ENCODE measurements at regions not wholly inside any gene's neighbourhood (a gene's known extent, or its start where the extent isn't known, plus 50 kb on each side); places are given as distances from the start of the nearest gene placed in this dataset.

DNA sequence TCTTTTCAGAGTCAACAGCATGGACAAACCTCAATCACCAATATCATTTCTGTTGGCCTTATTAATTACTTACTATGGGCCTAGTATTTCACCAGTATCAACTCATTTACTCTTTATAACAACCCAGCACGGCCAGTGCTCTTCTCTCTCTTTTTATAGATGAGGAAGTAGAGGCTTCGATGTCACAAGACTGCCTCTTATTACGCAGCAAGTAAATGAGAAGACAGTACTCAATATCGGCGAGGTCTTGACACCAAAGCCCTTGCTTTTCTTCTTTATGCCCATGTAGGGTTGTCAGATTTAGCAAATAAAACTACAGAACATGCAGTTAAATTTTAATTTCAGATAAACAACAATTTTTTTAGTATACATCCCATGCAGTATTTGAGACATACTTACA is 99.0 kb upstream of the KCNMB2 start:
- TF ChIP-seq, protein P1, sequence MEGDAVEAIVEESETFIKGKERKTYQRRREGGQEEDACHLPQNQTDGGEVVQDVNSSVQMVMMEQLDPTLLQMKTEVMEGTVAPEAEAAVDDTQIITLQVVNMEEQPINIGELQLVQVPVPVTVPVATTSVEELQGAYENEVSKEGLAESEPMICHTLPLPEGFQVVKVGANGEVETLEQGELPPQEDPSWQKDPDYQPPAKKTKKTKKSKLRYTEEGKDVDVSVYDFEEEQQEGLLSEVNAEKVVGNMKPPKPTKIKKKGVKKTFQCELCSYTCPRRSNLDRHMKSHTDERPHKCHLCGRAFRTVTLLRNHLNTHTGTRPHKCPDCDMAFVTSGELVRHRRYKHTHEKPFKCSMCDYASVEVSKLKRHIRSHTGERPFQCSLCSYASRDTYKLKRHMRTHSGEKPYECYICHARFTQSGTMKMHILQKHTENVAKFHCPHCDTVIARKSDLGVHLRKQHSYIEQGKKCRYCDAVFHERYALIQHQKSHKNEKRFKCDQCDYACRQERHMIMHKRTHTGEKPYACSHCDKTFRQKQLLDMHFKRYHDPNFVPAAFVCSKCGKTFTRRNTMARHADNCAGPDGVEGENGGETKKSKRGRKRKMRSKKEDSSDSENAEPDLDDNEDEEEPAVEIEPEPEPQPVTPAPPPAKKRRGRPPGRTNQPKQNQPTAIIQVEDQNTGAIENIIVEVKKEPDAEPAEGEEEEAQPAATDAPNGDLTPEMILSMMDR (IDR thresholded peaks at IDR 0.05): no peak
- TF ChIP-seq POLR2A (IDR thresholded peaks at IDR 0.05; ENCODE audit: low read depth) (no peak), EP300 (IDR thresholded peaks at IDR 0.05) (no peak)
